Colonic mucosa (tissue), 4 donors: ENCODE measurements at regions not wholly inside any gene's neighbourhood (a gene's known extent, or its start where the extent isn't known, plus 50 kb on each side); places are given as distances from the start of the nearest gene placed in this dataset.

Experiments
- DNase-seq: peaks from one replicate; pipeline ENCODE4 v3.0.0-alpha.2; 2020
- H3K27ac ChIP-seq: fragments of 200-600 bp; one replicate; pipeline ENCODE4 v1.8.0; 2021
- H3K27me3 ChIP-seq: fragments of 200-600 bp; one replicate; pipeline ENCODE4 v1.8.0; 2021
- H3K36me3 ChIP-seq: fragments of 200-600 bp; one replicate; pipeline ENCODE4 v1.8.0; 2021
- H3K4me1 ChIP-seq: fragments of 200-600 bp; one replicate; pipeline ENCODE4 v1.8.0; 2021; ENCODE audit warnings: mild to moderate bottlenecking
- H3K4me3 ChIP-seq: fragments of 200-600 bp; one replicate; pipeline ENCODE4 v1.8.0; 2021
- H3K9ac ChIP-seq, 2 donors: one replicate each; pipeline ENCODE4 v1.7.0; 2013; ENCODE audit warnings: control low read depth in 2 of 2, low read depth in 2 of 2, low read length in 2 of 2
- H3K9me3 ChIP-seq: fragments of 200-600 bp; one replicate; pipeline ENCODE4 v1.8.0; 2021
- CTCF ChIP-seq: fragments of 200-600 bp; IDR thresholded peaks from one replicate; pipeline ENCODE4 v1.8.0; 2022; ENCODE audit warnings: antibody characterized with exemption, mild to moderate bottlenecking
- intact Hi-C: fragments of 100-400 bp; cut with DNase I; formaldehyde crosslinking; loops from one replicate; pipeline ENCODE4 v1.14.1; 2022
- donor health status: healthy.
- donor health status: DM: no; HTN: no; CAD: no.
- donor health status: DM: no; HTN: no; CAD: no.

GRCh38 chr18:77990131-77990530 lies 740.5 kb downstream of the GALR1 start:
- Histone ChIP-seq H3K27ac (no peak overlapping the region), H3K9me3 (no peaks in the 10 kb centered on the region), H3K27me3 (no peaks in the 10 kb centered on the region), H3K4me3 (no peak overlapping the region), H3K4me1 (no peaks in the 10 kb centered on the region), H3K36me3 (no peaks in the 10 kb centered on the region), H3K9ac (no peak overlapping the region)
- no peak for TF ChIP-seq CTCF
- no peak for DNase-seq
- intact Hi-C loops, result no loop called here

- Histone ChIP-seq H3K27ac (no peak overlapping the region), H3K9me3 (no peaks in the 10 kb centered on the region), H3K9ac (no peak overlapping the region), H3K27me3 (no peaks in the 10 kb centered on the region), H3K4me1 (no peaks in the 10 kb centered on the region), H3K4me3 (no peak overlapping the region), H3K36me3 (no peaks in the 10 kb centered on the region)
- no peak for TF ChIP-seq CTCF
- intact Hi-C loops, result no loop called here
- no peak for DNase-seq
Measured at GRCh38 chr18:77990901-77991300, 741.3 kb downstream of the GALR1 start.

GRCh38 chr18:77992057-77992456 lies 742.4 kb downstream of the GALR1 start:
- intact Hi-C loops, result no loop called here

GRCh38 chr18:77993188-77993981 lies 743.7 kb downstream of the GALR1 start:
- H3K36me3 ChIP-seq, result no peaks in the 10 kb centered on the region
- no peak for DNase-seq
- no peaks in the 10 kb centered on the region for H3K4me1 ChIP-seq
- H3K9ac ChIP-seq, result no peak overlapping the region
- no peak overlapping the region for H3K27ac ChIP-seq
- H3K27me3 ChIP-seq, result no peaks in the 10 kb centered on the region
- intact Hi-C loops, result no loop called here
- H3K9me3 ChIP-seq, result no peaks in the 10 kb centered on the region
- TF ChIP-seq CTCF, result no peak
- no peak overlapping the region for H3K4me3 ChIP-seq

More at GRCh38 chr18:77992057-77992456, 742.4 kb downstream of the GALR1 start:
- Histone ChIP-seq H3K27ac (no peak overlapping the region), H3K4me3 (no peak overlapping the region), H3K9ac (no peak overlapping the region), H3K4me1 (no peaks in the 10 kb centered on the region), H3K27me3 (no peaks in the 10 kb centered on the region), H3K36me3 (no peaks in the 10 kb centered on the region), H3K9me3 (no peaks in the 10 kb centered on the region)
- no peak for DNase-seq
- no peak for TF ChIP-seq CTCF

GRCh38 chr18:77995593-77995992 lies 745.9 kb downstream of the GALR1 start:
- Histone ChIP-seq H3K9ac (no peak overlapping the region), H3K27ac (no peak overlapping the region), H3K9me3 (no peaks in the 10 kb centered on the region), H3K36me3 (no peaks in the 10 kb centered on the region), H3K4me3 (no peak overlapping the region), H3K4me1 (no peaks in the 10 kb centered on the region), H3K27me3 (no peaks in the 10 kb centered on the region)
- intact Hi-C loops, result no loop called here
- no peak for TF ChIP-seq CTCF
- no peak for DNase-seq
